ENCODE measurements at regions not wholly inside any gene's neighbourhood (a gene's known extent, or its start where the extent isn't known, plus 50 kb on each side); places are given as distances from the start of the nearest gene placed in this dataset.

- Histone ChIP-seq H3K4me3 (ENCODE audit: low read length) (no peak overlapping the region), H3K4me1 (ENCODE audit: control insufficient read depth, low read length) (no peaks in the 10 kb centered on the region), H3K79me2 (ENCODE audit: control insufficient read depth, low read length) (no peaks in the 10 kb centered on the region), H3F3A (ENCODE audit: control insufficient read depth, insufficient read depth) (no peaks in the 10 kb centered on the region), H3K9me3 (ENCODE audit: control insufficient read depth, insufficient read depth, low read length) (no peaks in the 10 kb centered on the region), H3K27me3 (ENCODE audit: control insufficient read depth, low read length) (no peaks in the 10 kb centered on the region), H3K9me2 (replicated peaks; ENCODE audit: control insufficient read depth, low read length) (no peaks in the 10 kb centered on the region), H3K36me3 (ENCODE audit: control insufficient read depth, low read length) (no peaks in the 10 kb centered on the region), H3K27ac (ENCODE audit: low read depth, low read length) (no peak overlapping the region), H4K20me1 (ENCODE audit: control insufficient read depth, insufficient read depth, low read depth, low read length) (no peaks in the 10 kb centered on the region), H3K4me2 (ENCODE audit: low read length) (no peak overlapping the region)
- TF ChIP-seq CTCF (IDR thresholded peaks at IDR 0.05; ENCODE audit: low read depth, low read length, poor library complexity, severe bottlenecking) (no peak), EZH2phosphoT487 (IDR thresholded peaks at IDR 0.05; ENCODE audit: borderline replicate concordance, low read length) (no peak)
These were observed 456.1 kb upstream of the IL12A start for GRCh38 chr3:159532577-159532976.

- no peaks in the 10 kb centered on the region for H4K20me1 ChIP-seq (ENCODE audit: control insufficient read depth, insufficient read depth, low read depth, low read length)
- H3F3A ChIP-seq (ENCODE audit: control insufficient read depth, insufficient read depth) = no peaks in the 10 kb centered on the region
- no peak for TF ChIP-seq CTCF (IDR thresholded peaks at IDR 0.05; ENCODE audit: low read depth, low read length, poor library complexity, severe bottlenecking)
- TF ChIP-seq EZH2phosphoT487 (IDR thresholded peaks at IDR 0.05; ENCODE audit: borderline replicate concordance, low read length) = no peak
These were observed 454.1 kb upstream of the IL12A start for GRCh38 chr3:159534496-159534895.

GRCh38 chr3:159536876-159537275, 451.8 kb upstream of the IL12A start:
- H3K4me3 ChIP-seq (ENCODE audit: low read length) = no peak overlapping the region
- H3K9me2 ChIP-seq (replicated peaks; ENCODE audit: control insufficient read depth, low read length) = no peaks in the 10 kb centered on the region
- no peaks in the 10 kb centered on the region for H3K36me3 ChIP-seq (ENCODE audit: control insufficient read depth, low read length)
- no peak overlapping the region for H3K4me2 ChIP-seq (ENCODE audit: low read length)
- H3K4me1 ChIP-seq (ENCODE audit: control insufficient read depth, low read length) = no peaks in the 10 kb centered on the region
- TF ChIP-seq CTCF (IDR thresholded peaks at IDR 0.05; ENCODE audit: low read depth, low read length, poor library complexity, severe bottlenecking) = no peak
- TF ChIP-seq EZH2phosphoT487 (IDR thresholded peaks at IDR 0.05; ENCODE audit: borderline replicate concordance, low read length) = no peak
- no peaks in the 10 kb centered on the region for H3F3A ChIP-seq (ENCODE audit: control insufficient read depth, insufficient read depth)
- H4K20me1 ChIP-seq (ENCODE audit: control insufficient read depth, insufficient read depth, low read depth, low read length) = no peaks in the 10 kb centered on the region
- H3K79me2 ChIP-seq (ENCODE audit: control insufficient read depth, low read length) = no peaks in the 10 kb centered on the region
- no peaks in the 10 kb centered on the region for H3K9me3 ChIP-seq (ENCODE audit: control insufficient read depth, insufficient read depth, low read length)
- H3K27me3 ChIP-seq (ENCODE audit: control insufficient read depth, low read length) = no peaks in the 10 kb centered on the region
- H3K27ac ChIP-seq (ENCODE audit: low read depth, low read length) = no peak overlapping the region

More at GRCh38 chr3:159534496-159534895, 454.1 kb upstream of the IL12A start:
- Histone ChIP-seq H3K27ac (ENCODE audit: low read depth, low read length) (no peak overlapping the region), H3K36me3 (ENCODE audit: control insufficient read depth, low read length) (no peaks in the 10 kb centered on the region), H3K79me2 (ENCODE audit: control insufficient read depth, low read length) (no peaks in the 10 kb centered on the region), H3K9me3 (ENCODE audit: control insufficient read depth, insufficient read depth, low read length) (no peaks in the 10 kb centered on the region), H3K4me1 (ENCODE audit: control insufficient read depth, low read length) (no peaks in the 10 kb centered on the region), H3K9me2 (replicated peaks; ENCODE audit: control insufficient read depth, low read length) (no peaks in the 10 kb centered on the region), H3K4me2 (ENCODE audit: low read length) (no peak overlapping the region), H3K27me3 (ENCODE audit: control insufficient read depth, low read length) (no peaks in the 10 kb centered on the region), H3K4me3 (ENCODE audit: low read length) (no peak overlapping the region)

- no peaks in the 10 kb centered on the region for H3K79me2 ChIP-seq (ENCODE audit: control insufficient read depth, low read length)
These were observed 450.1 kb upstream of the IL12A start for GRCh38 chr3:159538507-159538906.

More at GRCh38 chr3:159538507-159538906, 450.1 kb upstream of the IL12A start:
- H3K4me1 ChIP-seq (ENCODE audit: control insufficient read depth, low read length) = no peaks in the 10 kb centered on the region
- H3K4me3 ChIP-seq (ENCODE audit: low read length) = no peak overlapping the region
- no peaks in the 10 kb centered on the region for H3F3A ChIP-seq (ENCODE audit: control insufficient read depth, insufficient read depth)
- no peaks in the 10 kb centered on the region for H3K27me3 ChIP-seq (ENCODE audit: control insufficient read depth, low read length)
- no peak overlapping the region for H3K27ac ChIP-seq (ENCODE audit: low read depth, low read length)
- TF ChIP-seq EZH2phosphoT487 (IDR thresholded peaks at IDR 0.05; ENCODE audit: borderline replicate concordance, low read length) (no peak), CTCF (IDR thresholded peaks at IDR 0.05; ENCODE audit: low read depth, low read length, poor library complexity, severe bottlenecking) (no peak)
- H4K20me1 ChIP-seq (ENCODE audit: control insufficient read depth, insufficient read depth, low read depth, low read length) = no peaks in the 10 kb centered on the region
- no peaks in the 10 kb centered on the region for H3K9me3 ChIP-seq (ENCODE audit: control insufficient read depth, insufficient read depth, low read length)
- no peaks in the 10 kb centered on the region for H3K9me2 ChIP-seq (replicated peaks; ENCODE audit: control insufficient read depth, low read length)
- no peak overlapping the region for H3K4me2 ChIP-seq (ENCODE audit: low read length)
- H3K36me3 ChIP-seq (ENCODE audit: control insufficient read depth, low read length) = no peaks in the 10 kb centered on the region

Data from DOHH2 (cell line).